Esophagus squamous epithelium (tissue), 5 donors: ENCODE measurements at regions not wholly inside any gene's neighbourhood (a gene's known extent, or its start where the extent isn't known, plus 50 kb on each side); places are given as distances from the start of the nearest gene placed in this dataset.

Experiments used
- DNase-seq: peaks from one replicate; lab custom pipeline; 2025; lab: John Stamatoyannopoulos, UW
- H3K27ac ChIP-seq, 4 donors: fragments of 200-600 bp; sonication (generic); one replicate each; pipeline ENCODE4 v1.5.1; 2016 to 2019; ENCODE audit warnings: mild to moderate bottlenecking in 1 of 4
- H3K27me3 ChIP-seq, 4 donors: fragments of 200-600 bp; sonication (generic); 1 replicate in 3 of 4; 2 replicates in 1 of 4; pipeline versions ENCODE4 v1.5.1 to v1.6.0; 2017 to 2021; ENCODE audit warnings: antibody characterized with exemption in 1 of 4
- H3K36me3 ChIP-seq, 3 donors: fragments of 200-600 bp; sonication (generic); one replicate each; pipeline ENCODE4 v1.5.1; 2016 to 2019
- H3K4me1 ChIP-seq, 3 donors: fragments of 200-600 bp; sonication (generic); one replicate each; pipeline ENCODE4 v1.5.1; 2017 to 2019
- H3K4me3 ChIP-seq, 4 donors: fragments of 200-600 bp; sonication (generic); 1 replicate in 3 of 4; 2 replicates in 1 of 4; pipeline ENCODE4 v1.5.1; 2016 to 2019; ENCODE audit warnings: mild to moderate bottlenecking in 2 of 4, moderate library complexity in 1 of 4
- H3K9me3 ChIP-seq, 3 donors: fragments of 200-600 bp; sonication (generic); one replicate each; pipeline ENCODE4 v1.5.1; 2016 to 2019
- POLR2A ChIP-seq, 4 donors: fragments of 450-650 bp; IDR thresholded peaks; one replicate each; pipeline ENCODE4 v1.6.1; 2017; ENCODE audit warnings: antibody characterized with exemption in 4 of 4, mild to moderate bottlenecking in 4 of 4, moderate library complexity in 3 of 4
- WGBS, 2 donors: methylation state at CpG; one replicate each; pipeline ENCODE4 v1.1.5; 2018; 5-methylcytosine and 5-hydroxymethylcytosine counted together
- intact Hi-C: fragments of 100-400 bp; cut with DNase I; formaldehyde crosslinking; loops from one replicate; pipeline ENCODE4 v1.15.0; 2022
- TF ChIP-seq, protein P1 (sequence below), 6 experiments: fragments of 450-650 bp in 4 of 6; fragments of 200-600 bp in 2 of 6; sonication (generic) in 2 of 6; IDR thresholded peaks; one replicate each; pipeline ENCODE4 v1.5.1; 2016 to 2019; ENCODE audit warnings: antibody characterized with exemption in 6 of 6, mild to moderate bottlenecking in 4 of 6, moderate library complexity in 4 of 6
- donor health status: DM: yes; HTN: yes; CAD: no.

GRCh38 chr6:34638834-34639736 lies 57.5 kb downstream of the ILRUN start:
- H3K27ac ChIP-seq: no peak overlapping the region
- H3K36me3 ChIP-seq: peaks cover 0 to 48% (median 4%) of the 10 kb centered on the region in 3 donors
- H3K27me3 ChIP-seq: no peaks in the 10 kb centered on the region
- intact Hi-C loops: no loop called here
- no peaks in the 10 kb centered on the region for H3K4me1 ChIP-seq
- H3K9me3 ChIP-seq: no peaks in the 10 kb centered on the region
- H3K4me3 ChIP-seq: no peak overlapping the region
- TF ChIP-seq, protein P1, sequence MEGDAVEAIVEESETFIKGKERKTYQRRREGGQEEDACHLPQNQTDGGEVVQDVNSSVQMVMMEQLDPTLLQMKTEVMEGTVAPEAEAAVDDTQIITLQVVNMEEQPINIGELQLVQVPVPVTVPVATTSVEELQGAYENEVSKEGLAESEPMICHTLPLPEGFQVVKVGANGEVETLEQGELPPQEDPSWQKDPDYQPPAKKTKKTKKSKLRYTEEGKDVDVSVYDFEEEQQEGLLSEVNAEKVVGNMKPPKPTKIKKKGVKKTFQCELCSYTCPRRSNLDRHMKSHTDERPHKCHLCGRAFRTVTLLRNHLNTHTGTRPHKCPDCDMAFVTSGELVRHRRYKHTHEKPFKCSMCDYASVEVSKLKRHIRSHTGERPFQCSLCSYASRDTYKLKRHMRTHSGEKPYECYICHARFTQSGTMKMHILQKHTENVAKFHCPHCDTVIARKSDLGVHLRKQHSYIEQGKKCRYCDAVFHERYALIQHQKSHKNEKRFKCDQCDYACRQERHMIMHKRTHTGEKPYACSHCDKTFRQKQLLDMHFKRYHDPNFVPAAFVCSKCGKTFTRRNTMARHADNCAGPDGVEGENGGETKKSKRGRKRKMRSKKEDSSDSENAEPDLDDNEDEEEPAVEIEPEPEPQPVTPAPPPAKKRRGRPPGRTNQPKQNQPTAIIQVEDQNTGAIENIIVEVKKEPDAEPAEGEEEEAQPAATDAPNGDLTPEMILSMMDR (IDR thresholded peaks at IDR 0.05): no peak
- TF ChIP-seq POLR2A (IDR thresholded peaks at IDR 0.05): no peak
- 68 to 91% methylated on average over 6 of the region's 6 CpGs for WGBS, 2 donors
- no peak for DNase-seq

- 55 to 68% methylated on average over 2 of the region's 2 CpGs for WGBS, 2 donors
- H3K27ac ChIP-seq: no peak overlapping the region
- intact Hi-C loops: no loop called here
Measured at GRCh38 chr6:34633785-34634184, 62.8 kb downstream of the ILRUN start.

GRCh38 chr6:34633256-34633655 lies 63.3 kb downstream of the ILRUN start:
- no peaks in the 10 kb centered on the region for H3K9me3 ChIP-seq
- DNase-seq: no peak
- no peak overlapping the region for H3K4me3 ChIP-seq
- intact Hi-C loops: no loop called here
- TF ChIP-seq POLR2A (IDR thresholded peaks at IDR 0.05): no peak
- TF ChIP-seq, protein P1 (IDR thresholded peaks at IDR 0.05): no peak
- no peaks in the 10 kb centered on the region for H3K27me3 ChIP-seq
- H3K36me3 ChIP-seq: peaks cover 0 to 20% (median 4%) of the 10 kb centered on the region in 3 donors
- 93 to 98% methylated on average over 2 of the region's 2 CpGs for WGBS, 2 donors
- no peak overlapping the region for H3K27ac ChIP-seq
- peaks cover 0 to 17% (median 0%) of the 10 kb centered on the region in 3 donors for H3K4me1 ChIP-seq

More at GRCh38 chr6:34633785-34634184, 62.8 kb downstream of the ILRUN start:
- Histone ChIP-seq H3K4me3 (no peak overlapping the region), H3K36me3 (peaks cover 0 to 25% (median 4%) of the 10 kb centered on the region in 3 donors), H3K27me3 (no peaks in the 10 kb centered on the region), H3K9me3 (no peaks in the 10 kb centered on the region), H3K4me1 (peaks cover 0 to 17% (median 0%) of the 10 kb centered on the region in 3 donors)
- no peak for DNase-seq
- TF ChIP-seq POLR2A (IDR thresholded peaks at IDR 0.05): no peak
- TF ChIP-seq, protein P1 (IDR thresholded peaks at IDR 0.05): no peak

GRCh38 chr6:34630040-34630439 lies 66.5 kb downstream of the ILRUN start:
- 60 to 62% methylated on average over 6 of the region's 6 CpGs for WGBS, 2 donors
- H3K27me3 ChIP-seq: no peaks in the 10 kb centered on the region
- no peak overlapping the region for H3K4me3 ChIP-seq
- TF ChIP-seq, protein P1 (IDR thresholded peaks at IDR 0.05): no peak
- no peak for TF ChIP-seq POLR2A (IDR thresholded peaks at IDR 0.05)
- H3K9me3 ChIP-seq: no peaks in the 10 kb centered on the region
- H3K36me3 ChIP-seq: peaks cover 0 to under 1% (median 0%) of the 10 kb centered on the region in 3 donors
- no peak for DNase-seq
- H3K27ac ChIP-seq: peak overlapping the region in 3 of 4 donors; percentile 43 to 56 (median 46)
- intact Hi-C loops: no loop called here
- H3K4me1 ChIP-seq: peaks cover 0 to 17% (median 0%) of the 10 kb centered on the region in 3 donors

DNA sequence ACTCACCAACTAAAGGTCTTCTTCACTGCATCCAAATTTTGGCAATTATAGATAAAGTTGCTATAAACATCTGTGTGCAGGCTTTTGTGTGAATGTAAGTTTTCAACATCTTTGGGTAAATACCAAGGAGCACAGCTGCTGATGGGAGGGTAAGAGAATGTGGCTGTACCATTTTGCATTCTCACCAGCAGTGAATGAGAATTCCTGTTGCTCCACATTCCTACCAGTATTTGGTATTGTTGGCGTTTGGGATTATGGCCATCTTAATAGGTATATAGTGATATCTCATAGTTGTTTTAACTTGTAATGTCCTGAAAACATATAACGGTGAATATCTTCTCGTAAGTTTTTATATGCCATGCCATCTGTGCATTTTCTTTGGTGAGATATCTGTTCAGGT lies 69.3 kb downstream of the ILRUN start:
- no peak for DNase-seq
- no peaks in the 10 kb centered on the region for H3K9me3 ChIP-seq
- H3K27me3 ChIP-seq: no peaks in the 10 kb centered on the region
- H3K4me3 ChIP-seq: no peak overlapping the region
- TF ChIP-seq, protein P1 (IDR thresholded peaks at IDR 0.05): no peak
- TF ChIP-seq POLR2A (IDR thresholded peaks at IDR 0.05): no peak
- H3K4me1 ChIP-seq: peaks cover 0 to 17% (median 0%) of the 10 kb centered on the region in 3 donors
- intact Hi-C loops: no loop called here
- no peak overlapping the region for H3K27ac ChIP-seq
- WGBS, 2 donors: 87 to 93% methylated on average over 3 of the region's 3 CpGs
- H3K36me3 ChIP-seq: peaks cover 0 to under 1% (median 0%) of the 10 kb centered on the region in 3 donors
